GM12874 (cell line): ENCODE measurements at regions not wholly inside any gene's neighbourhood (a gene's known extent, or its start where the extent isn't known, plus 50 kb on each side); places are given as distances from the start of the nearest gene placed in this dataset.

ENCODE experiments used
- CTCF ChIP-seq: IDR thresholded peaks from 2 replicates; pipeline ENCODE4 v1.5.1; 2011; ENCODE audit warnings: low read depth, mild to moderate bottlenecking, control low read depth, low read length, moderate library complexity; ENCODE audit not compliant: insufficient read depth

GRCh38 chr12:126588586-126589249 lies 1523.5 kb downstream of the AACS start:
- no peak for TF ChIP-seq CTCF

GRCh38 chr12:126591533-126591932 lies 1526.3 kb downstream of the AACS start:
- TF ChIP-seq CTCF, result no peak

- no peak for TF ChIP-seq CTCF
Measured at GRCh38 chr12:126601184-126602170, 1536.2 kb downstream of the AACS start.

GRCh38 chr12:126602612-126603011 lies 1537.4 kb downstream of the AACS start:
- TF ChIP-seq CTCF, result no peak

- no peak for TF ChIP-seq CTCF
Measured at GRCh38 chr12:126607157-126607556, 1541.9 kb downstream of the AACS start.

GRCh38 chr12:126607867-126608266 lies 1542.6 kb downstream of the AACS start:
- TF ChIP-seq CTCF, result no peak

GRCh38 chr12:126608607-126609175 lies 1543.5 kb downstream of the AACS start:
- no peak for TF ChIP-seq CTCF
